SU-DHL-6 (cell line): ENCODE measurements at regions not wholly inside any gene's neighbourhood (a gene's known extent, or its start where the extent isn't known, plus 50 kb on each side); places are given as distances from the start of the nearest gene placed in this dataset.

Source experiments
- EZH2phosphoT487 ChIP-seq: fragments of 200-600 bp; sonication (generic), shearing (Covaris generic); conservative IDR thresholded peaks from 2 replicates; pipeline ENCODE4 v1.6.1; 2018; ENCODE audit warnings: mild to moderate bottlenecking, antibody characterized with exemption, low read length, moderate library complexity, mixed read lengths
- TF ChIP-seq, protein P1 (sequence below): fragments of 200-600 bp; sonication (generic); IDR thresholded peaks from one replicate; pipeline ENCODE4 v1.5.1; 2017; ENCODE audit warnings: antibody characterized with exemption, mild to moderate bottlenecking, low read length, moderate library complexity; ENCODE audit not compliant: insufficient read depth, poor library complexity, severe bottlenecking

GRCh38 chr18:9008200-9008708, 94.2 kb upstream of the NDUFV2 start:
- TF ChIP-seq, protein P1, sequence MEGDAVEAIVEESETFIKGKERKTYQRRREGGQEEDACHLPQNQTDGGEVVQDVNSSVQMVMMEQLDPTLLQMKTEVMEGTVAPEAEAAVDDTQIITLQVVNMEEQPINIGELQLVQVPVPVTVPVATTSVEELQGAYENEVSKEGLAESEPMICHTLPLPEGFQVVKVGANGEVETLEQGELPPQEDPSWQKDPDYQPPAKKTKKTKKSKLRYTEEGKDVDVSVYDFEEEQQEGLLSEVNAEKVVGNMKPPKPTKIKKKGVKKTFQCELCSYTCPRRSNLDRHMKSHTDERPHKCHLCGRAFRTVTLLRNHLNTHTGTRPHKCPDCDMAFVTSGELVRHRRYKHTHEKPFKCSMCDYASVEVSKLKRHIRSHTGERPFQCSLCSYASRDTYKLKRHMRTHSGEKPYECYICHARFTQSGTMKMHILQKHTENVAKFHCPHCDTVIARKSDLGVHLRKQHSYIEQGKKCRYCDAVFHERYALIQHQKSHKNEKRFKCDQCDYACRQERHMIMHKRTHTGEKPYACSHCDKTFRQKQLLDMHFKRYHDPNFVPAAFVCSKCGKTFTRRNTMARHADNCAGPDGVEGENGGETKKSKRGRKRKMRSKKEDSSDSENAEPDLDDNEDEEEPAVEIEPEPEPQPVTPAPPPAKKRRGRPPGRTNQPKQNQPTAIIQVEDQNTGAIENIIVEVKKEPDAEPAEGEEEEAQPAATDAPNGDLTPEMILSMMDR: no peak
- TF ChIP-seq EZH2phosphoT487: no peak
